Neutrophil (primary cell): ENCODE measurements at regions not wholly inside any gene's neighbourhood (a gene's known extent, or its start where the extent isn't known, plus 50 kb on each side); places are given as distances from the start of the nearest gene placed in this dataset.

Experiments
- H3K27ac ChIP-seq: fragments of 200-600 bp; sonication (generic); 2 replicates; pipeline ENCODE4 v1.5.1; 2016; ENCODE audit warnings: mild to moderate bottlenecking, moderate library complexity
- H3K27me3 ChIP-seq: fragments of 200-600 bp; sonication (generic); 2 replicates; pipeline ENCODE4 v1.6.0; 2016; ENCODE audit warnings: mild to moderate bottlenecking
- H3K36me3 ChIP-seq: fragments of 200-600 bp; sonication (generic); 2 replicates; pipeline ENCODE4 v1.5.1; 2017
- H3K4me1 ChIP-seq, 2 experiments: fragments of 200-600 bp in 1 of 2; sonication (generic) in 1 of 2; 1 replicate in 1 of 2; 2 replicates in 1 of 2; pipeline versions ENCODE4 v1.5.1 to v1.6.1; 2013 to 2016; ENCODE audit warnings: low read depth in 1 of 2, low read length in 1 of 2, mild to moderate bottlenecking in 1 of 2, moderate library complexity in 1 of 2; ENCODE audit not compliant: control insufficient read depth in 1 of 2, insufficient read depth in 1 of 2
- H3K4me3 ChIP-seq, 2 experiments: fragments of 200-600 bp in 1 of 2; sonication (generic) in 1 of 2; 1 replicate in 1 of 2; 2 replicates in 1 of 2; pipeline ENCODE4 v1.5.1; 2013 to 2016; ENCODE audit warnings: low read depth in 1 of 2, low read length in 1 of 2, mild to moderate bottlenecking in 1 of 2, moderate library complexity in 1 of 2
- H3K9me3 ChIP-seq: fragments of 200-600 bp; sonication (generic); 2 replicates; pipeline ENCODE4 v1.5.1; 2016
- CTCF ChIP-seq: fragments of 200-600 bp; sonication (generic); IDR thresholded peaks from 2 replicates; pipeline ENCODE4 v1.5.1; 2016; ENCODE audit warnings: antibody characterized with exemption

GRCh38 chr15:70390723-70391122, 293.0 kb upstream of the TLE3 start:
- TF ChIP-seq CTCF: no peak

GRCh38 chr15:70387993-70388392, 290.3 kb upstream of the TLE3 start:
- Histone ChIP-seq H3K27ac (no peak overlapping the region), H3K27me3 (no peaks in the 10 kb centered on the region), H3K4me3 (no peak overlapping the region), H3K4me1 (peaks cover 0 to 5% of the 10 kb centered on the region in 2 experiments), H3K36me3 (no peaks in the 10 kb centered on the region), H3K9me3 (no peaks in the 10 kb centered on the region)
- TF ChIP-seq CTCF: no peak

More at GRCh38 chr15:70390723-70391122, 293.0 kb upstream of the TLE3 start:
- no peak overlapping the region for H3K4me3 ChIP-seq
- peaks cover 10% of the 10 kb centered on the region for H3K27me3 ChIP-seq
- no peaks in the 10 kb centered on the region for H3K4me1 ChIP-seq
- H3K27ac ChIP-seq: no peak overlapping the region
- no peaks in the 10 kb centered on the region for H3K9me3 ChIP-seq
- H3K36me3 ChIP-seq: no peaks in the 10 kb centered on the region

DNA sequence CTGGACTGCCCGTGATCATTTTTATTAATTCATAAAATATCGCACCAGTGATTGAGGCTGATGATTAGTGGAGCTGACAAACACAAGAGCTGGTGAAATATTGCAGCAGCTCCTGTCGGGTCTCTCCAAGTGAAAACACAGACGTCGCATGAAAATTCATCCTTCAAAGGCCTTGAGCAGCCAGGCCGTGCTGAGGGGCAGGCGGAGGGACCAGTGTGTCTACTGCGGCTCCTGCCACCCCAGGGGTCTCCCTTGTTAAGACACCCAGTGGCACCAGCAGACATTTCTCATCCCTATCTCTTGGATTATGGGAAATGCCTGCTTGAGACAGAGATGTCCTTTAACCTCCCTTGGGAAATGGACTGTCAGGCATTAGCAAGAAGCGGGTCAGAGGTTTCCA, 289.4 kb upstream of the TLE3 start:
- no peak for TF ChIP-seq CTCF
- H3K4me1 ChIP-seq: peaks cover 0 to 5% of the 10 kb centered on the region in 2 experiments
- no peak overlapping the region for H3K27ac ChIP-seq
- H3K9me3 ChIP-seq: no peaks in the 10 kb centered on the region
- no peaks in the 10 kb centered on the region for H3K36me3 ChIP-seq
- no peaks in the 10 kb centered on the region for H3K27me3 ChIP-seq
- no peak overlapping the region for H3K4me3 ChIP-seq

DNA sequence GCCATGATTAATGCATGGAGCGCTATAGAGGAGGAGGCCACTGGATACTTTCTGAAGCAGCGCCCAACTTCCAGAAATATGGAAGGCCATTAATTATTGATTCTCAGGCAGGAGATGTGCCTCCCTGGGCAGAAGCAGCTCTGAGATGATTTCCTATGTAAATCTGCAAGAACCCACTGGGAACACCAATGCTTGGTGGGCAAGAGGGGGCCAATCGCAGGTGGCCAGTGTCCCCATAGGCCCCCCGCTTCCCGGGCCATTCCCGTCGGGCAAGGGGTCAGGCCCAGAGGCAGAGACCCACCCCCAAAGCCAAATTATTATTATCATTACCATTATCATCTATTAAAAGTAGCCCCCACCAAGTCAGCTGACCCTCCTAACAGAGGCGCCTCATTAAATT, 288.0 kb upstream of the TLE3 start:
- TF ChIP-seq CTCF: no peak
- peaks cover 0 to 5% of the 10 kb centered on the region in 2 experiments for H3K4me1 ChIP-seq
- H3K4me3 ChIP-seq: no peak overlapping the region
- no peak overlapping the region for H3K27ac ChIP-seq
- H3K36me3 ChIP-seq: no peaks in the 10 kb centered on the region
- no peaks in the 10 kb centered on the region for H3K27me3 ChIP-seq
- no peaks in the 10 kb centered on the region for H3K9me3 ChIP-seq

- no peak for TF ChIP-seq CTCF
- no peak overlapping the region for H3K27ac ChIP-seq
- peaks cover 0 to 5% of the 10 kb centered on the region in 2 experiments for H3K4me1 ChIP-seq
- H3K27me3 ChIP-seq: no peaks in the 10 kb centered on the region
- H3K9me3 ChIP-seq: no peaks in the 10 kb centered on the region
- H3K36me3 ChIP-seq: no peaks in the 10 kb centered on the region
- H3K4me3 ChIP-seq: no peak overlapping the region
Observed at GRCh38 chr15:70385052-70385451, 287.3 kb upstream of the TLE3 start.

DNA sequence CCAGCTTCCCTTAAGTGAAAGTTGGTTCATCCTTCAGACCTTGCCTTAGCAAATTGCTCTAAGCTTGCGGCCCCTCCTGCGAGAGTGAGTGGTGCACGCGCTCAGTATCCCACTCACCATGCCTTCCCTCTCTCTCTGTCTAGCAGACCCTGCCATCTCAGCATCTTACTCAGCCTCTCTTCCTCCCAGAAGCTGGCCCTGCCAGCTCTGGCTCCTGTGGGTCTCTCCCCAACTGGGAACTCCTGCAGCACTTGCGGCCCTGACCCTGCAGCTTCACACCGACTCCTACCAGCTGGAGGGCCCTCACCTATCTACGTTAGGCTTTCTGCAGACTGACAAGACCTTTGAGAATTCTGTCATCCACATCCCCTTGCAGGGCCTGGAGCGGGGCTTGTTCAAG, 286.1 kb upstream of the TLE3 start:
- Histone ChIP-seq H3K36me3 (no peaks in the 10 kb centered on the region), H3K27me3 (no peaks in the 10 kb centered on the region), H3K27ac (no peak overlapping the region), H3K4me1 (peaks cover 0 to 5% of the 10 kb centered on the region in 2 experiments), H3K4me3 (no peak overlapping the region), H3K9me3 (no peaks in the 10 kb centered on the region)
- no peak for TF ChIP-seq CTCF
